SJSA1 (cell line): ENCODE measurements at regions not wholly inside any gene's neighbourhood (a gene's known extent, or its start where the extent isn't known, plus 50 kb on each side); places are given as distances from the start of the nearest gene placed in this dataset.
"Not testable (repeated sequence)": the region's sequence is repeated elsewhere in the genome, so short reads cannot be mapped to it uniquely, and the experiment has no call there.

Experiments used
- DNase-seq, 2 experiments: peaks; one replicate each; pipeline ENCODE4 v3.0.0-alpha.2; 2015 to 2020; ENCODE audit warnings: low spot score in 2 of 2, low read depth in 1 of 2
- H3K27ac ChIP-seq: fragments of 250-450 bp; sonication (Bioruptor Pico); 2 replicates; pipeline ENCODE4 v1.5.1; 2020; ENCODE audit warnings: mild to moderate bottlenecking, moderate library complexity
- H3K27me3 ChIP-seq: fragments of 250-450 bp; sonication (Bioruptor Pico); replicated peaks from 2 replicates; pipeline ENCODE4 v1.5.1; 2020; ENCODE audit warnings: mild to moderate bottlenecking, moderate library complexity
- H3K36me3 ChIP-seq: fragments of 250-450 bp; sonication (Bioruptor Pico); 2 replicates; pipeline ENCODE4 v1.5.1; 2020; ENCODE audit warnings: mild to moderate bottlenecking
- H3K4me1 ChIP-seq: fragments of 250-450 bp; sonication (Bioruptor Pico); replicated peaks from 2 replicates; pipeline ENCODE4 v1.6.1; 2021; ENCODE audit warnings: mild to moderate bottlenecking
- H3K4me3 ChIP-seq: fragments of 250-450 bp; sonication (Bioruptor Pico); 2 replicates; pipeline ENCODE4 v1.5.1; 2020; ENCODE audit warnings: mild to moderate bottlenecking
- H3K9me3 ChIP-seq: fragments of 250-450 bp; sonication (Bioruptor Pico); replicated peaks from 2 replicates; pipeline ENCODE4 v1.5.1; 2020; ENCODE audit warnings: mild to moderate bottlenecking

- not testable (repeated sequence) for H3K9me3 ChIP-seq, H3K4me1 ChIP-seq, H3K4me3 ChIP-seq, H3K27ac ChIP-seq, DNase-seq, H3K36me3 ChIP-seq, H3K27me3 ChIP-seq
Measured at GRCh38 chr12:8282181-8282580, 54.8 kb upstream of the FAM90A1 start.

- not testable (repeated sequence) for H3K27me3 ChIP-seq, H3K27ac ChIP-seq, H3K4me1 ChIP-seq, H3K4me3 ChIP-seq, H3K36me3 ChIP-seq, H3K9me3 ChIP-seq, DNase-seq
Measured at GRCh38 chr12:8285681-8286080, 58.3 kb upstream of the FAM90A1 start.

- not testable (repeated sequence) for H3K27me3 ChIP-seq, H3K9me3 ChIP-seq, H3K27ac ChIP-seq, H3K4me1 ChIP-seq, DNase-seq, H3K4me3 ChIP-seq, H3K36me3 ChIP-seq
Measured at GRCh38 chr12:8291764-8292163, 64.3 kb upstream of the FAM90A1 start.

GRCh38 chr12:8294662-8295061 is 67.2 kb upstream of the FAM90A1 start:
- not testable (repeated sequence) for H3K27me3 ChIP-seq, H3K36me3 ChIP-seq, H3K9me3 ChIP-seq, H3K4me3 ChIP-seq, H3K4me1 ChIP-seq, H3K27ac ChIP-seq, DNase-seq

GRCh38 chr12:8308611-8309010 is 81.2 kb upstream of the FAM90A1 start:
- not testable (repeated sequence) for H3K4me3 ChIP-seq, H3K27ac ChIP-seq, H3K36me3 ChIP-seq, DNase-seq, H3K9me3 ChIP-seq, H3K27me3 ChIP-seq, H3K4me1 ChIP-seq

- H3K4me1 ChIP-seq: not testable (repeated sequence)
Measured at GRCh38 chr12:8315997-8316396, 88.6 kb upstream of the FAM90A1 start.

GRCh38 chr12:8317675-8318074 is 90.3 kb upstream of the FAM90A1 start:
- not testable (repeated sequence) for H3K36me3 ChIP-seq, H3K27ac ChIP-seq, H3K9me3 ChIP-seq, H3K4me3 ChIP-seq, H3K27me3 ChIP-seq, DNase-seq, H3K4me1 ChIP-seq

More at GRCh38 chr12:8315997-8316396, 88.6 kb upstream of the FAM90A1 start:
- H3K36me3 ChIP-seq, H3K4me3 ChIP-seq, H3K27me3 ChIP-seq, H3K9me3 ChIP-seq, H3K27ac ChIP-seq, DNase-seq: not testable (repeated sequence)

GRCh38 chr12:8320251-8320730 is 92.9 kb upstream of the FAM90A1 start:
- H3K36me3 ChIP-seq, H3K9me3 ChIP-seq, H3K27me3 ChIP-seq, H3K27ac ChIP-seq, H3K4me3 ChIP-seq, H3K4me1 ChIP-seq, DNase-seq: not testable (repeated sequence)

GRCh38 chr12:8320791-8321370 is 93.5 kb upstream of the FAM90A1 start:
- not testable (repeated sequence) for H3K27me3 ChIP-seq, DNase-seq, H3K9me3 ChIP-seq, H3K36me3 ChIP-seq, H3K4me3 ChIP-seq, H3K27ac ChIP-seq, H3K4me1 ChIP-seq

GRCh38 chr12:8325145-8325839 is 97.9 kb upstream of the FAM90A1 start:
- H3K4me1 ChIP-seq, H3K9me3 ChIP-seq, H3K27me3 ChIP-seq, H3K4me3 ChIP-seq, H3K27ac ChIP-seq, H3K36me3 ChIP-seq, DNase-seq: not testable (repeated sequence)

- H3K27ac ChIP-seq, DNase-seq, H3K9me3 ChIP-seq, H3K27me3 ChIP-seq, H3K4me3 ChIP-seq, H3K36me3 ChIP-seq, H3K4me1 ChIP-seq: not testable (repeated sequence)
Measured at GRCh38 chr12:8328835-8329234, 101.4 kb upstream of the FAM90A1 start.

- H3K36me3 ChIP-seq, H3K27me3 ChIP-seq: not testable (repeated sequence)
Measured at GRCh38 chr12:8332373-8332772, 105.0 kb upstream of the FAM90A1 start.

GRCh38 chr12:8351073-8351472 is 104.7 kb upstream of the CLEC6A start:
- not testable (repeated sequence) for DNase-seq, H3K36me3 ChIP-seq, H3K27ac ChIP-seq, H3K4me3 ChIP-seq, H3K9me3 ChIP-seq, H3K27me3 ChIP-seq, H3K4me1 ChIP-seq

More at GRCh38 chr12:8332373-8332772, 105.0 kb upstream of the FAM90A1 start:
- not testable (repeated sequence) for H3K9me3 ChIP-seq, DNase-seq, H3K27ac ChIP-seq, H3K4me3 ChIP-seq, H3K4me1 ChIP-seq

- H3K9me3 ChIP-seq, H3K4me1 ChIP-seq, H3K27ac ChIP-seq: not testable (repeated sequence)
Measured at GRCh38 chr12:8354741-8355140, 101.0 kb upstream of the CLEC6A start.

GRCh38 chr12:8355531-8355930 is 100.2 kb upstream of the CLEC6A start:
- H3K27me3 ChIP-seq, H3K4me3 ChIP-seq, DNase-seq, H3K4me1 ChIP-seq, H3K36me3 ChIP-seq, H3K9me3 ChIP-seq, H3K27ac ChIP-seq: not testable (repeated sequence)

More at GRCh38 chr12:8354741-8355140, 101.0 kb upstream of the CLEC6A start:
- not testable (repeated sequence) for H3K36me3 ChIP-seq, H3K4me3 ChIP-seq, H3K27me3 ChIP-seq, DNase-seq
